CD4-positive, alpha-beta T cell treated with Interleukin-15 for 1 hour (primary cell): ENCODE measurements at regions not wholly inside any gene's neighbourhood (a gene's known extent, or its start where the extent isn't known, plus 50 kb on each side); places are given as distances from the start of the nearest gene placed in this dataset.
"Not testable (repeated sequence)": the region's sequence is repeated elsewhere in the genome, so short reads cannot be mapped to it uniquely, and the experiment has no call there.

Experiments used
- DNase-seq: peaks from one replicate; pipeline ENCODE4 v3.0.0-alpha.2; 2020

GRCh38 chr13:70218618-70219017, 110.4 kb upstream of the KLHL1 start:
- no peak for DNase-seq

- DNase-seq = not testable (repeated sequence)
Observed at GRCh38 chr13:70208968-70209367, 100.7 kb upstream of the KLHL1 start.

- no peak for DNase-seq
Observed at GRCh38 chr13:70206671-70207070, 98.4 kb upstream of the KLHL1 start.

- no peak for DNase-seq
Observed at GRCh38 chr13:70203661-70204229, 95.5 kb upstream of the KLHL1 start.

GRCh38 chr13:70191034-70191433, 82.8 kb upstream of the KLHL1 start:
- DNase-seq = no peak

GRCh38 chr13:70189981-70190380, 81.7 kb upstream of the KLHL1 start:
- DNase-seq = no peak

- DNase-seq = no peak
Observed at GRCh38 chr13:70188567-70188966, 80.3 kb upstream of the KLHL1 start.

- no peak for DNase-seq
Observed at GRCh38 chr13:70183041-70183440, 74.8 kb upstream of the KLHL1 start.
